HG02588 (cell line): ENCODE measurements at regions not wholly inside any gene's neighbourhood (a gene's known extent, or its start where the extent isn't known, plus 50 kb on each side); places are given as distances from the start of the nearest gene placed in this dataset.

Experiments used
- ATAC-seq: cut with Tn5 transposase; IDR thresholded peaks from one replicate; pipeline ENCODE4 v1.9.1; 2021; ENCODE audit warnings: mild to moderate bottlenecking, moderate library complexity; ENCODE audit not compliant: unreplicated experiment

GRCh38 chr11:111044751-111045406 lies 200.6 kb upstream of the POU2AF2 start:
- ATAC-seq, result no peak

DNA sequence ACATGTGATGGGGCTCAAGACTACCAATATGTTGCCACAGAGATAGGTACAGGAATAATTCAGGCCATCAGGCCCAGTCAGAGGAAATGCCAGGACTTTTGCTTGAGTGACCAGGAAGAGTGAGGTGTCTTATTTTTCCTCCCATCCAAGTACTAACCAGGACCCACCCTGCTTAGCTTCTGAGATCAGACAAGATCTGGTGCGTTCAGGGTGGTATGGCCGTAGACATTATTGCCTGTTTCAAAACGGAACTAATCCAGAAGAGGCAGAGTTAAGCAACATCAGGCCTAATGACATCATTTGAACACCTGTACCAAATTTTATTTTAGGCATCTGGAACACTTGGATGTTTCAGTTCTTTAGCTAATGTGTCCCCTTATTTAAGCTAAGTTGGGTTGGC lies 205.5 kb upstream of the POU2AF2 start:
- ATAC-seq, result no peak

DNA sequence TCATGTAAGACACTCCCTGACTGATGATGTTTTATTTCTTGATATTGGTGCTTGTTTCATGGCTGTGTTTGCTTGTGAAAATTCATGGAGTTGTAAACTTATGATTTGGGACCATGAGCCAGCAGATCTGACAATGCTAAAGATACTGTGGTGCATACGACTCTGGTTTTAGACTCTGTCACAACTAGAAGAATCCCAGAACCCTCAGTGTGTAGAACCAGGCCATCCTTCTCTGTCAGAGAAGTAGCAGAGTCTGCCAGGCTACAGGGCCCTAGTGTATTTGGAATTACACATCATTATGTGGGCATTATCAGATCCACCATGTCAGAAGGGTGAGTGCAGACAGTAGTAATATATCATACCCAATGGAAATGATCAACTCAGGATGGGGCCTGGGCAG lies 209.8 kb upstream of the POU2AF2 start:
- ATAC-seq, result no peak

DNA sequence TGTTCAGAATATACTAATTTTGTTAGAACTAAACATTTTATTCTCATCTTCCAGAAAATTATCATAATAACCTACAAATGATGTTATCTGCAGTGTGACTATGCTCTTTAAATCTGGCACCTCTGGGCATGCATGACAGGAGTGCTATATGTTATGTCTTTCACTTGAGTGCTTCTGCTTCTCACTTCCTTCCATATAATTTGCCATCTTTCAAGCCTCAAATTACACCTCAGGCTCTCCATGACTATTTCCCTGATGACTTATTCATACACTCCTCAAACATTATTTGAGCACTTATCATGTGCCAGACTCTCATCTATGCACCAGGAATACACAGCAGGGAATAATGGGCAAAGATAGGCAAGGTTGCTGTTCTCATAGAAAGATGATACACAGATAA lies 219.3 kb upstream of the POU2AF2 start:
- ATAC-seq, result no peak

DNA sequence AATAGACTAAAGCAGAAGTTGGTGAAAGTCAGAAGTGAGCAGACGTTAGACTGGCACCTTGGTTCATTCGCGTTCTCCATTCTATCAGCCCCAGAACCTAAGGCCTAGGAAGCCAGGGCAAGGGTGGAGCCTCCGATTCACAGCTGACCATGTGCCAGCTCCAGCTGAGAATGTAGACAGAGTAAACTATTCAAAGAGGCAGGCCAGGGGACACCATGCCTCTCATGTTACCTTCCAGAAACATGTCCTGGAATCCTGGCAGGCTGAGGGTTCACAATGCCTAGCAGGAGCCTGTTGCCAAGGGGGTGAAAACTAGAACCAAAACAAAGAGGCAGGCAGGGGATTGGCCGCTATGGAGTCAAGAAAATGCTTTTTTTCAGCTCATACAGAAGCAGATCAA lies 224.4 kb upstream of the POU2AF2 start:
- no peak for ATAC-seq

DNA sequence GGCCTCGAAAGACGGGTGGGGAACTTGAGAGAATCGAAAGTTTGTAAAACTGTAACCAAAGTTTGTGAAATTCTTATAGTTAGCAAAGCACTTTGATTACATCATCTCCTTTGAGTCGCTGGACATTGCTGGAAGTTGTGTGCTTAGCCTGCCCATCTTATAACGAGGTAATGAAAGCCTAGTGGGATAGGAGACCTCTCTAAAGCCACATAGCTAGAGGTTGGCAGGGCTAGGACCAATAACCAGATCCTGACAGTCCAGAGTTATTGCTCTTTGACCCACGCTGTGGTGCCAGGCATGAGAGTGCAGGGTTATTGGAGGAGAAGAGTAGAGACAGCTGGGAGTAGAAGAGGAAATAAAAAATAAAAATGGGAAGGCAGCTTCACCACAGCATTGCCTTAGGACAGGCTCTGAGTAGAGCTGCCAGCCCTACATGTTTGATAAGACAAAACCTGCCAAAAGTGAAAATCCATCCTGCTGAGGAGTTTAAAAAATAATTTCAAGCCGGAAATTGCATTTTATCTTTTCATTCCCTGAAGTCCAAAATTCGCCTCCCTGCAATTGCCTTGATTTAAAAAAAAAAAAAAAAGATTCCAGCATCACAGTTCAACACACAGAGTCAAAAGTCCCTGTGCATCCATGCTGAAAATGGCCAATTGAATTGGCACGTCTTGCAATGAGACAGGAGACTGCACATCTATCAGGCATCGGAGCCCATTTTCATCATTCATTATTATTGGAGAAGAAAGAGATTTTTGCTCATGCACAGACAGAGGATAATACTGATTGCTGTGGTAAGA lies 225.5 kb upstream of the POU2AF2 start:
- no peak for ATAC-seq

DNA sequence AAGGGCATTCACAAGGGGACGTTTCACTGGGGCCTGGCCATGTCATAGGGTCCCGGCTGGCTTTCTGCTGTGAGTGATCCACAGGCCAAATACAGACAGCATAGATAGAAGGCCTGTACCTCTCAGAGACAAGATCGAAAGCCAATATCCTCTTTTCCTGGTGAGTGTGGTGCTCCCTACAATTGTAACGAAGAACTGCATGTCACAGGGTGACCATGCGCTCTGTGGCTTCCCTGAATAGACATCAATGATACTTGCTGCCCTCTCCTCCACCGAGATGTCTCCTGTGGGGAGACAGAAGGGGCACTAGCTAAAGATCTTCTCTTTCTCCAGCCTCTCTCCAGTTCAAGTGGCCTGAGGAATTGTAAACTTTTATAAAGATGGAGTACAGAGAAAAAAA lies 226.1 kb upstream of the POU2AF2 start:
- ATAC-seq, result no peak

DNA sequence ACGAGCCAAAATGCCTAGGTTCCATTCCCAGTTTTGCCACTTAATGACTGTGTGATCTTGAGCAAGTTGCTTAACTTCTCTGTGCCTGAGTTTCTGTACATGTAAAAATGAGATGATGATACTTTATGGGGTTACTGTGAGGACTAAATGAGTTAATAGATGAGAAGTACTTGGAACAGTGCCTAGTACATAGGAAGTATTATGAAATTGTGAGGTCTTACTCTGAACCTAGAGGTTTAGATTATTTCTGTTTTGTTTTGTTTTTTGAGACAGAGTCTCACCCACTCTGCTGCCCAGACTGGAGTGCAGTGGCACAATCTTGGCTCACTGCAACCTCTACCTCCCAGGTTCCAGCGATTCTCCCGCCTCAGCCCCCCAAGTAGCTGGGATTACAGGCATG lies 227.0 kb upstream of the POU2AF2 start:
- ATAC-seq, result no peak

DNA sequence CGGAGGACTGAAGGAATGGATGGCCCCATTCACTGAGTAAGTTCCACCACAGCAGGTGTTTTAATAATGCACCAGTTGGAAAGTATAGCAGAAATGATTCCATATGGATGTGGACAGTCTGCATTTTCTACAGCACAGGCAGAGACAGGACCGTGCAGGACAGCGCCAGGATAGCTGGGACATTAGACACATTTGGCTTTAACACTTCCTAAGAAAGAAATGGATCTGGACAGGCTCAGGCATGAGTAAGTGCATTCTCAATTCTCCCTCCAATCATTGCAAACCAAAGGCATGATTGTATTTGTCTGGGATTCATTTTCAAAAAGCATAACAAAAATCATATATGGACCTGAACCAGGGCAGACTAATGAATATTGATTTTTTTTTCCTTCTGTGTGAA lies 233.0 kb upstream of the POU2AF2 start:
- ATAC-seq, result no peak

- ATAC-seq, result no peak
Measured at GRCh38 chr11:111011275-111011594, 234.3 kb upstream of the POU2AF2 start.

GRCh38 chr11:111010391-111011274 lies 234.9 kb upstream of the POU2AF2 start:
- ATAC-seq, result no peak

DNA sequence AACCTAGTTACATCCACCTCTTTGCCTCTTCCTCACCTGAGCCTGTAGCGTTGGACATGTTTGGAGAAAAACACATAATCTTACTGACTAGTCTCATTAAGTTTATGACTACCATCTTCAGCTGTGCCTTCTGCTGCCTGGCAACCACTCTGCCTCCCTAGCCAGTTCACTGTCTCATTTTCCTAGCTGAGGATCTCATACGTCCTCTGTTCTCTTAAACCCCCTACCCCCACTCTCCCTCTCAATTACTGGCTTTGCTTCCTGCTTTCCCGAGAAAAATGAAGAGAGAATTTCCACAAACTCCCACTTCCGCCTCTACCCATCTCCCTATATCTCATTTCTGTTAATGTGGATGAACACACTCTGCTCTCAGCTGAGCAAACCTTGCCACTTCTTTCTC lies 239.3 kb upstream of the POU2AF2 start:
- no peak for ATAC-seq

DNA sequence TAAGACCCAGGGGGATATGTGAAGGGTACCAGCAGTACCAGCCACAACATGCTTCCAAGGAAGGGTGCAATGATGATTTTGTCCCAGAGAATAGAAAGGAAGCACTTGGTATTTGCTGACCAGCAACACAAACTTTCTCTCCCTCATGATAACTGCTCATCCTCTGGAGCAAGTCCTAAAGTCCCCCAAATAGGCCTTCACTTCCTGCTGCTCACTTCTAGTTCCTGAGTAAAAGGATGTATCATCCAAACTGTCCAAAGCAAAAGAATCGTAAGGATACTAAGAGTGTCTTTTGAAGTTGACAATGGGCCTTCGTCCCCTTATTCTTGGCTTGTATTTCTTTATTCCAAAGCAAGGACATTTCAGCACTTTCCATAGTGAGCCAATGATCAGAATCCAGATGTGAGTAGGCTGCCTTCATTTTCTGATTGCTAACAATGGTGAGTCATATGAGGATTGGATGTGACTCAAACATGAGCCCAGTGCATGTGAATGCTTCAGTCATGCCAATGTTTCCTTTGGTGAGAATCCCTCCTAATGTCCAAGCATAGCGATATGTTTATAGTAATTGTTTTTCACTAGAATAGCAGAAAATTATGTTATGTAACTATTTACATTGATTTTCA lies 243.4 kb upstream of the POU2AF2 start:
- no peak for ATAC-seq

DNA sequence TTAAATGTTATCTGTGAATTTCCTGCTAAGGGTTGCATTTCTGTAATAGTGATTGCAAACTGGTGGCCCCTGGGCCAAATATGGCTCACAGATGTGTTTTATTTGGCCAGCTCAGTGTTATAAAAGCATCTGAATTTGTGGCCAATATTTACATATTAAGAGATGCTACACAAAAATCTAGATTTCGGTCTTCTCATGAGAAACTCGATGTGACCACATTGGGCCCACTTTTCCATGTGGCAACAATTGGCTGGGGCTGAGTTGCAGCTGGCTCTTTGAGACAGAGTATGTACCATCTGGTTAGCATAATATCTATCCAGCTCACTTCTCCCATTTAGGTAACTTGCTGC lies 244.5 kb upstream of the POU2AF2 start:
- no peak for ATAC-seq

GRCh38 chr11:111000400-111001080 lies 245.0 kb upstream of the POU2AF2 start:
- no peak for ATAC-seq

- ATAC-seq, result no peak
Measured at GRCh38 chr11:110992481-110992880, 253.0 kb upstream of the POU2AF2 start.

- ATAC-seq, result no peak
Measured at GRCh38 chr11:110991661-110992355, 253.7 kb upstream of the POU2AF2 start.

- ATAC-seq, result no peak
Measured at GRCh38 chr11:110990311-110990710, 255.2 kb upstream of the POU2AF2 start.

GRCh38 chr11:110989428-110990133 lies 255.9 kb upstream of the POU2AF2 start:
- no peak for ATAC-seq

GRCh38 chr11:110988671-110989070 lies 256.9 kb upstream of the POU2AF2 start:
- ATAC-seq, result no peak
